GM21447 (cell line): ENCODE measurements at regions not wholly inside any gene's neighbourhood (a gene's known extent, or its start where the extent isn't known, plus 50 kb on each side); places are given as distances from the start of the nearest gene placed in this dataset.

Experiments
- ATAC-seq: cut with Tn5 transposase; IDR thresholded peaks from one replicate; pipeline ENCODE4 v1.9.1; 2021; ENCODE audit not compliant: unreplicated experiment

- no peak for ATAC-seq
Measured at GRCh38 chr2:8162552-8162951, 519.3 kb upstream of the ID2 start.

GRCh38 chr2:8165550-8165949, 516.3 kb upstream of the ID2 start:
- no peak for ATAC-seq

- ATAC-seq = no peak
Measured at GRCh38 chr2:8168022-8168717, 513.7 kb upstream of the ID2 start.

GRCh38 chr2:8168876-8169424, 512.9 kb upstream of the ID2 start:
- ATAC-seq = no peak

GRCh38 chr2:8169443-8169842, 512.4 kb upstream of the ID2 start:
- no peak for ATAC-seq

- no peak for ATAC-seq
Measured at GRCh38 chr2:8170552-8171327, 511.1 kb upstream of the ID2 start.

- ATAC-seq = no peak
Measured at GRCh38 chr2:8171608-8172007, 510.2 kb upstream of the ID2 start.

GRCh38 chr2:8172661-8173060, 509.2 kb upstream of the ID2 start:
- ATAC-seq = no peak

- ATAC-seq = no peak
Measured at GRCh38 chr2:8174641-8175257, 507.1 kb upstream of the ID2 start.

- no peak for ATAC-seq
Measured at GRCh38 chr2:8176887-8177286, 505.0 kb upstream of the ID2 start.

- ATAC-seq = no peak
Measured at GRCh38 chr2:8177566-8177965, 504.3 kb upstream of the ID2 start.

GRCh38 chr2:8178911-8179310, 502.9 kb upstream of the ID2 start:
- ATAC-seq = no peak

- ATAC-seq = no peak
Measured at GRCh38 chr2:8189316-8189715, 492.5 kb upstream of the ID2 start.

GRCh38 chr2:8190279-8190678, 491.6 kb upstream of the ID2 start:
- ATAC-seq = no peak

GRCh38 chr2:8191427-8191826, 490.4 kb upstream of the ID2 start:
- no peak for ATAC-seq

- ATAC-seq = no peak
Measured at GRCh38 chr2:8193146-8193545, 488.7 kb upstream of the ID2 start.

GRCh38 chr2:8193686-8194615, 487.9 kb upstream of the ID2 start:
- no peak for ATAC-seq

- ATAC-seq = no peak
Measured at GRCh38 chr2:8195784-8196183, 486.1 kb upstream of the ID2 start.

- ATAC-seq = no peak
Measured at GRCh38 chr2:8196316-8196715, 485.5 kb upstream of the ID2 start.

- ATAC-seq = no peak
Measured at GRCh38 chr2:8197101-8197500, 484.8 kb upstream of the ID2 start.

GRCh38 chr2:8197825-8198224, 484.0 kb upstream of the ID2 start:
- ATAC-seq = no peak
